Endothelial cell of hepatic sinusoid (primary cell): ENCODE measurements at regions not wholly inside any gene's neighbourhood (a gene's known extent, or its start where the extent isn't known, plus 50 kb on each side); places are given as distances from the start of the nearest gene placed in this dataset.

Experiments
- in situ Hi-C: cut with HindIII; loops from 2 replicates; pipeline ENCODE4 v1.10.0; 2017; ENCODE audit warnings: low sequenced_read_pairs

DNA sequence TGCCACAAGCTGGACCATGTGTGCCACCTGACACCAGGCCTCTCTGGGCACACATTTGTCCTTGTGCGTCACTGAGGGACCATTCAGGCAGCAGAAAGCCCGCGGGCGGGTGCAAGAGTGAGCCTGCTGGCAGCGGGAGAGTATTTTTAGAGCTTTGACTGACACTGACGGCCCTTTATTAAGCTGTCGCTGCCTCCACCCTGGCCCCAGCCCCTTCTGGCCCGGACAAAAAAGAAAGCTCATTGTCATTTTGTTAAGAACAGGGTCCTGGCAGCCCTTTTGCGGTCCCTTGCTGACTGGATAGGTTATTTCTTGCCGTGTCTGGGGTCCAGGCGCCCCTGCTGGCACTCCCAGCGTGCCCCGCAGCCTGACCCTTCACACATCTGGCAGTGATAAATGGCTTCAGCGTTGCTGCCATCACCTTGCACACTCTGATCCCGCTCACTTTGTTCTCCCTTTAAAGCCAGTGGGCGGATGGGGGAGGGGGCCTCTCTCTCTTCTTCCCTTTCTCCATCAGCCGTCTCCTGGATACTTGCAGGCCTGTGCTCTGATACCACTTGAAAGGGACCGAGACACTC, 78.4 kb upstream of the NKD1 start:
- in situ Hi-C loops, result no loop called here

DNA sequence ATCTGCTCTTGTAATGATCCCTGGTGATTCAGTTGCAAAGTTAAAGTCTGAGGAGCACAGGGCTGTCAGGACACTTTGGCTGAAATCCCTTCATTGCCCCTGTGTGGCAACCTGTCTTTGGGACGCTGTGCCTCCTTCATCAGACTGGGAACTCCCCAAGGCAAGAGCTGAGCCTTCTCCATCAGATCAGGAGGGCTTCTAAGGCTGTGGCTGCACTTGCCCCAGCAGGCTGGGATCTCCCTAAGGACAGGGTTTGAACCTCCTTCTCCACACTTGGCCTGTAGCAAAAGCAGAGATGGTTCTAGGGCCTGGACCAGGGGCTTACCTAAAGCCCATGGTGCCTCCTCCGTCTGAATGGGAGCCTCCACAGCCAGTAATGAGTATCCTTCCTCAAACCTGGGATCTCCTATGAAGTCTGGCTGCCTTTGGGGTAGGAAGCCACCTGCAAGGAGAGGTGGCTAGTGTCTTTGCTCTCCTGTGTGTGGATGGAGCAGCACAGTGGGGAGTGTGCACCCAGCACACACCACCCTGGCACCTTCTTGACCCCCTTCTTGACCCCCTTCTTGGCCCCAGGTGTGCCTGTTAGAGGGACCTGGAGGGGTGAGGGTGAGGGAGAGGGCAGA, 79.0 kb upstream of the NKD1 start:
- in situ Hi-C loops, result no loop called here

DNA sequence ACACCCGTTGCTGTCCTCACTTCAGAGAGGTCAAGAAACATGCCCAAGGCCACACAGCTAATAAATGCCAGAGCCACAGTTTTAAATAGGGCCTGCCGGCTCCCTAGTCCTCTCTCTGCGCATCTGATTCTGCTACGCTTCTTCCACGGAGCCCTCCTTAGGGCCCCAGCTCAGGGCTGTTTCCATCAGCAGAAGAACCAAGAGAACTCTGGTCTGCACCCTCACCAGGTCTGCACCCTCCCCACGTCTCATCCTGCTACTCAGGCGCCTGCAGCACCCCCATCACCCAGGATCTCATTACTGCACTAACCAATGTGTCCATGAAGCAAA, 79.5 kb upstream of the NKD1 start:
- in situ Hi-C loops, result no loop called here

DNA sequence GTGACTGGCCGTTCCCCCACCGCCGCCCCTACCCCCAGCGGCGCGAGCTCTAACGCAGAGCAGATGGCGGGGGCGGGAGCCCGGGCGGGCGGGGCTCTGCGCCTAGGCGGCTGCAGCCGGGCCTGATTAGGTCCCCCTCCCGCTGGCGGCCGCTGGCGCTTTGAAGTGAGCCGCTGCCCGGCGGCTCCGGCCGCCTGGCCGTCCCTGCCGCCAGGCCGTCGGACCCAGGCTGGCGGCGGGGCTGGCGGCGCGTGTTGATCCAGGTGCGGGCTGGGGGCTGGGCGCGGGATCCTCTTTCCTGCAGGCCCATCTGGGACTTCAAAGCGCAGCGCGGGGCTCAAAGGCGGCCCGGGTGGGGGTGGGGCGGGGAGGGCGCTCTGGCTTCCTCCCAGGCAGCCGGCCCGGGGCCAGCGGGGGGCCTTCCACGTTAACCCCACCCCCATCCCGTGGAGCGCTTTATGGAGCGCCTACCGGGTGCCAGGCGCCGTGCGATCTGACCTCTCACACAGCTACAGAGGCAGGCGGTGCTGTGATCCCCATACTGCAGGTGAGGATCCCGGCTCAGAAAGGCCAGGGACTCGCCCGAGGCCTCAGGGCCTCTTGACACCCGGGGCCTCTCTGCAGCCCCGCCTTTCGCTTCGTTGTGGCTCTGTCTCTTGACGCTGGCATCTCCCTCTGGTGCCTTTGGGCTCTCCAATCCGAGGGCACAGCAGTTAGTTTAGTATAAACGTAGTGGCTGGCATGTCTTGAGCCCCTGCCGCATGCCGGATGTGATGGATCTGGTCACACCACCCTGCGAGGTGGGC, 80.0 kb upstream of the NKD1 start:
- in situ Hi-C loops, result no loop called here

DNA sequence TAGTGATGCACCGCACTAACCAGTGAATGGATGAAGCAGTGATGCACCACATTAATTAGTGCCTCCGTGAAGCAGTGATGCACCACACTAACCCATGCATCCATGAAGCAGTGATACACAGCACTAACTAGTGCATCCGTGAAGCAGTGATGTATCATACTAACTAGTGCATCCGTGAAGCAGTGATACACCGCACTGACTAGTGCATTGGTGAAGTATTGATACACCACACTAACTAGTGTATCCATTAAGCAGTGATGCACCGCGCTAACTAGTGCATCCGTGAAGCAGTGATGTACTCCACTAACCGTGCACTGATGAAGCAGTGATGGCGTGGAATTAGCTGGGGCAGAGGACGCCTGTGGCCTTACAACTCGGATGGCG, 80.6 kb upstream of the NKD1 start:
- in situ Hi-C loops, result no loop called here

DNA sequence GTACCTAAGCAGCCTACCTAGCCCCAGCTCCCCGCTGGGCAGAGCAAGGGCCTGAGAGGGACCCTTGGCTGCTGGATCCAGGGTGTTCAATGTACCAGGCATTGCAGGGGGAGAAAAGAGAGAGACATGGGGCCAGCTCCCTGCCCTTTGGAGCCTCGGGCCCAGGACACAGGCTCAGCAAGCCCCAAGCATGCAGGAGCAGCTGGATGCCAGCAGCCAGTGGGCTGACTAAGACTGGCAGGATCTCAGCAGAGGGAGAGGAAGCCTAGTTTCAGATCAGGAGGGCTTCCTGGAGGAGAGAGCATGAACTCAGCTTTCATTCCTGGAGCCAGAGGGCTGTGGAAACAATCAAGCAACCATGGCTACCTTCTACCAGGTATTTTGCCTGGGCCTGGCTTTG, 82.0 kb upstream of the NKD1 start:
- in situ Hi-C loops, result no loop called here

DNA sequence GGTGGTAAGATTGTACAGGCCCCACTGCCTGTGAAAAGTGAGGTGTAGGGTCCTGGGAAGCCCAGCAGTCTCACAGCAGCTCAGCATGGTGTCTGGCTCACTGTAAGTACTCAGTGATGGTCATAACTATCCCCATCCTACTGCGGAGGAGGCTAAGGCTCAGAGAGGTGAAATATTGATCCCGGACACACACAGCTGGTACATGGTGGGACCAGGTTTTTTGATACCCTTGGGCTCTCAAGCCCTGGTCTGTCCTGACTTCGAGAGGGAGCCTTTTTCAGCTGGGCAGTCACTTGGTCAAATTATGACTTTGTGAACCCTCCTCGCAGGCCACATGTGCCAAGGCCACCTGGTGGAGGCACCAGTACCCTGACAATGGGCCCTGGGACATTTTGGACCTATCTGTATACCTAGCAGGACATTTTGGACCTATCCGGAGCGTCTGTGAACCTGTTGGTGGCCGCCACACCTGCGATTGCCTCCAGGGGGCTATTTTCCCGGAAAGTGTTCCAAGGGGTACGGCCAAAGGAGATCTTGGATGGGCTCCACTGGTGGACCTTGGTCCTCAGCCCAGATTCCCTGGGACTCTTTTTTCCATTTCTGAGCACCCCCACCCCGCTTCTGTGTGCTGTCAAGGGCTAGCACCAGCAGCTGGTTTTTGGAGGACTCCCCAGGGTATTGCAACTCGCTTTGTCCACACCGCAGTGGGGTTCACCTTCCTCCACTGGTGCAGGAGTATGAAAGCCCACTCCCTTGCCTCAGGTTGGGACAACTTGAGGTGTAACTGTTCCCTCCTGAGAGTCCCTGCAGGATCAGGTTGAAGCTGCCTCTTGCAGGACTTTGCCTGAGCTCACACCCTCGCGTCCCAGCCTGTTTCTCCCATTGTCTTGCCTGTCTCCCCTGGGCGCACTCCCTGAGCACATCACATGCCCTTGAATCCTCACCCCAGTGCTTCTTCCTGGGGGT, 83.6 kb upstream of the NKD1 start:
- in situ Hi-C loops, result no loop called here

DNA sequence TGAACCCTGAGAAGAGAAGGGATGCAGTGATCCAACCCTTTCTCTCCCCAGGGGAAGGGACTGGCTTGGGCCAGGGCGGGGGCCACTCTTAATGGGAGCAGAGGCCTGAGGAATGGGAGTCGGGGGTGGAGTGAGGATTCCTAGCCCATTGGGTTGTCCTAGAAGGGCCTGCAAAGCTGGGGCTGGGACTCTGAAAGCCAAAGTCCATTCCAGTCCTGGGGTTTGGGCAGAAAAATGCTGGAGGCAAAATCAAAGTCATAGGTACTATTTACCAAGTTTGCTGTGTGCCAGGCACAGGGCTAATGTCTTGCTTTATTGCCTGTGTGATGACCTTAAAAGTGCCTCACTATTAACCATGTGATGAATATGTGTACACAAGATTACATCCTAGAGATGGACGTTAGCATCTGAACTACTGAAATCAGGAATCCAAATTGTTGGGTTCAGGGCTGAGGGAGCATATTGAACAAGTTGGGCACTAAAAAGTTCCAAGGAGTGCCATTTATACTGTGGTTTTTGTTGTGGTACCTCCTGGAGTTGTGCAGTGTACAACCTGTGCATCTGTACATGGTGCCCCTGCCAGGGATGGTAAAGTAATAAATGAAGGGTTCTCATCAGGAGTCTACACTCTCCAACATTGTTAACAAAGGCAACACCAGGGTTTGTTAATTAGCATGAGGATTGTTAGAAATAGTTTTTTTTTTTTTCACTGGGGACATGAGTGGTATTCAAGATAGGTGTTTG, 84.4 kb upstream of the NKD1 start:
- in situ Hi-C loops, result no loop called here

DNA sequence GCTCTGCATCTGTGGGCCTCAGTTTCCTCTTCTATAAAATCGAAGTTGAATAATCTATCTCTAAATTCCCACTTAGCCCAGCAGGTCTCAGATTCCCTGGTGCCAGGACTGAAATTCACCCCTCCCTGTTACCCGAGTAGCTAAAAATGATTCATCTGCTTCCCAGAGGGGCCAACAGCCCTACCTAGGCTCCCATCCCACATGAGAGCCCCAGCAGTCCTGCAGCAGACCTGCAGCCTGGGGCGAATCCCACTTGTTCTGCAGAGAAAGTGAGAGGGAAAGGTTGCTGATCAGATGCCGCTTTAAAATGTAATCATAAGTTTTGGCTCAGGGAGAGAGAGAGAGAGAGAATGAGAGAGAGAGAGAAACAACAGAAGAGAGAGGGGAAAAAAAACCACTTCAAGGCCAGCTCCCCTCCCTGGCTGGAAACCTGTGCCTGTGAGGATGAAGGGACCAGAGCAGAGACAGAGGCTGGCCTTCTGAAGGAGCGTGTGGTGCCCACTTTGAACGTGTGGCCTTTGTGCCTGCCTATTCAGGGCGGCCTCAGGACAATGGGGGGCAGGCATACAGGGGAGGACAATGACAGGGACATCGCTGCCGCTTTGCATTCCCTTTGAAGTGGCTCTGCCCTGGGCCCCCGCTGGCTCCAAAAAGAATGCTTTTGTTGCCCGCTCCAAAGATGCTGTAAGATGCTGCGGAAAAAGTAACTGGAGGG, 85.2 kb upstream of the NKD1 start:
- in situ Hi-C loops, result no loop called here

DNA sequence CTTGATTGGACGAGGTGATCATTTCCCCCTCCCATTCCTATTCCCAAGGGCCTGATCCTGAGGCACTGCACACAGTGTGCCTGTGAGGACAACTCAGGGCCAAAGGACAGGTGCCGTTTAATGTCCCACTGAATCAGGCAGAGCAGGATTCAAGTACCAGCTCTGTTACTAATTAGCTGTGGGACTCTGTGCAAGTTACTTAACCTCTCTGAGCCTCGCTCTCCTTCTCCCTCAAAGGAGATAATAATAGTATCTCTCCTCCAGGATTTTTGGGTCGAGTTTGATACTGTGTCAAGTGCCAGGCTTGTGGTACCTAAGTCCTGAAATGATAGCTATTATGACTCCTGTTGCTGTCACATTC, 86.8 kb upstream of the NKD1 start:
- in situ Hi-C loops, result no loop called here

DNA sequence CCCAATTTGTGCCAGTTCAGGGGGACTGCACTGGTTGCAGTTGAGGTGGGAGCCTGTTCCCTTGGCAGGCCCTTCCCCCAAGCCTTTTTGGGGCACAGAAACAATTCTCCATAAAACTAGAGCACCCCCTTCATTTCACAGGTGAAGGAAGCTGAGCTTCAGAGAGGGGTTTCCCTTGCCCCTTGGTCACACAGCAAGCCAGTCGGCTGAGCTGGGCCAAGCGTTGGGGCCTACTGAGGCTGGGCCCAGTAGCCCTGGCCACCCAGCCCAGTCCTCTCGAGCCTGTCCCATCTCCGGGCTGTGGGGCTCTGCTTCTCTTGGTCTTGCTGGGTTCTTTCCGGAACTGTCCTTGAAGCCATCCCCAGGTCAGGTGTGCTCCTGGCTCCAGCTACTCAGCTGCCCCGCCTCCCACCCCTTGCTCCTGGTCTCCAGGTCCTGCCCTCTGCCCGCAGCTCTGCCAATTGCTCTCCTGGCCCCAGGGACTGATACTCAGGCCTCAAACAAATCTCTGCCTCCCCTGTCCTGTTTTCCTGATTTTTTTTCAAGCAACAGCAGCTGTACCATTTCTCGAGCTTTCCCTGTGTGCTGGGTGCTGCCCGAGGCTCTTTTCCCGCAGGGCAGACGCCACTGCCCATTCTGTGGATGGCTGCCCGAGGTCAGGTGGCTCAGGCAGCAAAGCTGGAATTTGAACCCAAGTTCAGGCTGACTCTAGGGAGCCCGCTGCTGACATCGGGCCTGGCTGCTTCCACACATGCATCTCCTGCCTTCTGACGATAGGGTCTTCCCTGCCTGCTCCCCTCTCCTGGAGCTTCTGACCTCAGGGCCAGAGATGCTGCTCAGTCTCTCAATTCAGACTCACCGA, 87.4 kb upstream of the NKD1 start:
- in situ Hi-C loops, result no loop called here

DNA sequence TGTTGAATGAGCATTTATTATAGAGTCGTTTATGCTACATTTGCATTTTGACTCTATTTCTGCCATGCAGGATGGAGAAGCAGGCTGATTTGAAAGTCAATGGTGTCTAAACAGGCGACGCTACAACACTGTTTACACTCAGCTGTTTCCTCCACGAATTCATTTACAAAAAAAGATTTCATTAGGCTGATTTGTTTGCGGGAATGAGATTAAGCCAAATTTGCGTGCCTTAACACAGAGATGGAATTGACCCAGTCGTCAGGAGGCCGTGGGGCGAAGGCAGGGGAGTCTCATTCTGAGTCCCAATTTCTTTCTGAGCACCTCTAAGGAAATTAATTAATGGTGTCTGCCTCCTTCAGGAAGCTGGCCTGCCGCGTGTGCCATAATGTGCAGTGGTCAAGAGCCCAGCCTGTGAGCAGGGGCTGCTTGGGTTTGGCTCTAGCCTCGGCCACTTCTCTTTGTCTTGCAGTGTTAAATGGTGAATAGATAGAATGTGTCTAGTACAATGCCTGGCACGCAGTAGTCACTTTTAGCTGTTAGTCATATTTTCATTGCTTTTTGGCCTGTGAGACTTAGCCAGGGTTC, 88.6 kb upstream of the NKD1 start:
- in situ Hi-C loops, result no loop called here

DNA sequence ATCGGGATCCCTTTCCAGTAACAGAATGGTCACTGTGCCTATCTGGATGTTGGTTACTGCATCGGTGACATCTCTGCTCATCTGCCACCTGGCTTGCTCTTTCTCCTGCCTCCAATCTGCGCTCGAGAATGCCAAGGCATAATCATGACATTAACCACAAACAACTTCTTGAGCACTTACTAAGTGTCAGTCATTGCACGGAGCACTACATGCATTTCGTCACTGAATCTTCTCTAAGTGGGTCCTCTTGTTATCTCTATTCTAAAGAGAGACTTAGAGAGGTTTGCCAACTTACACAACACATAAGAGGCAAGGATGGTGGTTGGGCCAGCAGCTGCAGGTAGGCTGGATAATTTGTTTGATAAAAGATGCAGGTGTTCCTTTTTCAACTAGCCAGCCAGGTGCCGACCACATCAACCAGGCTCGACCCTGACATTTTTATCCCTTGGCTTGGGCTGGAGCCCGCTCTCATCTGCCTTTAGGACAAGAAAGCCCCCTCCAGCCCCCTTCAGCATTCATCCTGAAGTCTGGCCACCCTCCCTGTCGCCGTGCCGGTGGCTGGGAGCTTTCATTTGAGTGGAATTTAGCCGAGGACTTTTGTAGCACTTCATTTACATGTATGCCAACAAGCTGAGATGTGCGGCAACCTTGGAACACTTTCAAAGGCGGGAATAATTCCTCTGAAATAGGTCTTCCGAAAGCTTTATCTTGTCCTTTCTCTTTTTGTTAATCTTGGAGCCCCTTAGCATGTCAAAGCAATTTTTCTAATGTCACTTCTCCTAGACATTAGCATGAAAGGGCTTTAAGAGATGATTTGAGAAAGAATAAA, 89.3 kb upstream of the NKD1 start:
- in situ Hi-C loops, result no loop called here

DNA sequence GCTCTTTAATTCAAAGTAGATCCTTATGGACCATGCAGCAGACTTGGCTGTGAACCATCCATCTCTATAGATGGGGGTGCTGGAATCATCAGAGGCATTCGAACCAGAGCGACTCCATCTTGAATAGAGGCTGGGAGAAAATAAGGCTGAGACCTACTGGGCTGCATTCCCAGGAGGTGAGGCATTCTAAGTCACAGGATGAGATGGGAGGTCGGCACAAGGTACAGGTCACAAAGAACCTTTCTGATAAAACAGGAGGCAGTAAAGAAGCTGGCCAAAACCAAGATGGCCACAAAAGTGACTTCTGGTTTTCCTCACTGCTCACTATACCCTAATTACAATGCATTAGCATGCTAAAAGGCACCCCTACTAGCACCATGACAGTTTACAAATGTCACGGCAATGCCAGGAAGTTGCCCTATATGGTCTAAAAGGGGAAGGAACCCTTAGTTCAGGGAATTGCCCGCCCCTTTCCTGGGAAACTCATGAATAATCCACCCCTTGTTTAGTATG, 89.2 kb upstream of the BRD7 start:
- in situ Hi-C loops, result no loop called here

DNA sequence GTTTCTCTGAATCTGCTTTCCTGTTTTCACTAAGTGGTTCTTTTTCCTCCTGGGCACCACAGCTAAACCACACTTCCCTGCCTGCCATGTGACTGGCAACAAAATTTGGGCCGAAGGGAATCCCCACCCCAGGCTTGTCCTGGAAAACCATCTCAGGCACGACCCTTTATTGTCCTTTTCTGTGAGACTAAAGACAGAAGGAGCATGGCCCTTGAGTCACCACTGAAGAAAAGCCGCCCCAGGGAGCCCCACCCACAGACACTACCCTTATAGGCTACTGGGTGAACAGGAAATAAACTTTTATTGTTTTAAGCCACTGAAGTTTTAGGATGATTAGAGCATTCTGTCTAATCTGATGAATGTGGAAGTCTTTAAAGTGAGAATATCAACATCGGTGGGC, 88.6 kb upstream of the BRD7 start:
- in situ Hi-C loops, result no loop called here

DNA sequence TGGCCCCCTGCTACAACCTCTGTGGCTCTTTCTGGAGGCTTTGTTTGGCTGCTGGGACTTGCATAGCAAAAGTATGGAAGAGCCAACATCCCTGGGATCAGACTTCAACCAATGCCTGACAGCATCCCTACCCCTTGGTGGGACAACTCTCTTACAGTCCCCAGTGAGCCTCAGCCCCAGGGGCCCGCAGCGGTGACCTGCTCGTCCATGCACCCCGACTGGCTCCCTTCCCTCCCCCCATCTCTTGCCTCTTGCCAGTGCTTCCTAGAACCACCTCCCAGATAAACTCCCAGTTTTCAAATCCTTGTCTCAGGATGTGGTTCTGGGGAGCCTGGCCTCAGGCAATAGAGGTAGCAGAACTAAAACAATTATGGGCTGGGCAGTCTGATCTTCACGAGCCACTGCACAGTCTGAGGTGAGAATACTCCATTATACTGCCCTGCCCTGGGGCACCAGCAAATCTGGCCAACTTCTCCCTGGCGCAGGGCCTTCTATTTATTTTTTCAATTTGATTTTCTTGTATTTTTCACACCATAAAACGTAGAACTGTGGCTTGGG, 86.6 kb upstream of the BRD7 start:
- in situ Hi-C loops, result no loop called here

DNA sequence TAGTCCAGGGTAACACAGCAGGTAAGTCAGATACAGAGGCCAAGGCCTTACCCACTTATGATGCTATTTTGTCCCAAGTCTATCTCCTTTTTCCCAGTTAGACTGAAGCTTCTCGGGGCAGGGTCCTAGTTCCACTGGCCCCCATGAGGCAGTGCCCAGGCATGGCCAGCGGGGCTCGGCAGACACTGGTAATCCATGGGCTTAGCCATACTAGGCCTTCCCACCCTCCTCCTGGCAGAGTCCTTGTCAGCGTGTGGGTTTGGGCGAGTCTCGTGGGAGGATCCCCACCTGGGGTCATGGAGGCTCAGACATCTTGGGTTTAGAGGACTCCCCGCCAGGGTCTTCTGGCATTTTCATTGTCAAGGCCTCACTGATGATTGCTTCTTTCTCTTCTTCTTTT, 84.7 kb upstream of the BRD7 start:
- in situ Hi-C loops, result no loop called here
